K562 (cell line): ENCODE measurements at regions not wholly inside any gene's neighbourhood (a gene's known extent, or its start where the extent isn't known, plus 50 kb on each side); places are given as distances from the start of the nearest gene placed in this dataset.

Experiments
- ATAC-seq: fragments of 200-7000 bp; cut with Tn5 transposase; 3 replicates; pipeline ENCODE4 v1.9.1; 2020; ENCODE audit warnings: moderate library complexity
- BruUV-seq: library from RNA; stranded (reverse); fragments of 400-500 nt; replicated peaks from 2 replicates; lab custom pipeline; 2021; lab: Mats Ljungman, UMichigan
- CTCF ChIA-PET: fragments of 300-600 bp; formaldehyde crosslinking; extraction: SDS; loops from one replicate; lab custom pipeline; 2021; ENCODE audit warnings: low intra/inter-chr PET ratio; lab: Yijun Ruan, JAX
- POLR2A ChIA-PET: fragments of 300-600, 350-650 bp; sonication (Branson Sonifier 250); formaldehyde crosslinking; extraction: SDS; loops from one replicate; lab custom pipeline; 2021; ENCODE audit warnings: antibody characterized with exemption, inconsistent platforms; lab: Yijun Ruan, JAX
- DNase-seq, 4 experiments: peaks; one replicate each; pipeline versions ENCODE4 v3.0.0 to v3.0.0-alpha.2; 2011 to 2018; ENCODE audit warnings: low spot score in 3 of 4, mixed read lengths in 3 of 4; ENCODE audit errors: extremely low read depth in 1 of 4
- FAIRE-seq: peaks from 2 replicates; lab custom pipeline; 2011; peaks lifted over from hg19 to GRCh38; lab: Jason Lieb, UNC
- H2AFZ ChIP-seq: 2 replicates; pipeline ENCODE4 v1.6.0; 2011; ENCODE audit warnings: low read depth, low read length, control low read depth, inconsistent platforms
- H3K27ac ChIP-seq: fragments of 200-600 bp; 3 replicates; pipeline ENCODE4 v1.8.0; 2011; ENCODE audit warnings: low read depth, mild to moderate bottlenecking, control low read depth, inconsistent platforms, low read length, moderate library complexity, mixed read lengths; ENCODE audit errors: extremely low read depth
- H3K27me3 ChIP-seq, 2 experiments: fragments of 300-600 bp in 1 of 2; 2 replicates in 1 of 2; 3 replicates in 1 of 2; pipeline versions ENCODE4 v1.6.0 to v1.8.0; 2011; ENCODE audit warnings: inconsistent platforms in 2 of 2, low read length in 2 of 2, mild to moderate bottlenecking in 1 of 2, mixed read lengths in 1 of 2, moderate library complexity in 1 of 2; ENCODE audit not compliant: control insufficient read depth in 2 of 2, insufficient read depth in 2 of 2
- H3K36me3 ChIP-seq: fragments of 300-600 bp; 3 replicates; pipeline ENCODE4 v1.8.0; 2011; ENCODE audit warnings: mild to moderate bottlenecking, low read length, inconsistent platforms; ENCODE audit not compliant: control insufficient read depth, insufficient read depth
- H3K4me1 ChIP-seq, 2 experiments: fragments of 200-600 bp in 1 of 2; replicated peaks in 1 of 2; 2 replicates in 1 of 2; 3 replicates in 1 of 2; pipeline versions ENCODE4 v1.5.1 to v1.8.0; 2011; ENCODE audit warnings: inconsistent platforms in 2 of 2, low read length in 2 of 2, mild to moderate bottlenecking in 1 of 2, mixed read lengths in 1 of 2, moderate library complexity in 1 of 2; ENCODE audit not compliant: control insufficient read depth in 2 of 2, insufficient read depth in 2 of 2
- H3K4me2 ChIP-seq: 2 replicates; pipeline ENCODE4 v1.6.1; 2011; ENCODE audit warnings: low read length, control low read depth, inconsistent platforms, mixed read lengths; ENCODE audit not compliant: insufficient read depth
- H3K4me3 ChIP-seq: fragments of 200-600 bp; sonication (generic), shearing (Covaris generic); 2 replicates; pipeline ENCODE4 v1.5.1; 2016; ENCODE audit warnings: control low read depth, inconsistent platforms
- H3K79me2 ChIP-seq: fragments of 200-600 bp; 3 replicates; pipeline ENCODE4 v1.8.0; 2011; ENCODE audit warnings: low read length, inconsistent platforms; ENCODE audit not compliant: control insufficient read depth, insufficient read depth
- H3K9ac ChIP-seq, 2 experiments: 2 replicates each; pipeline versions ENCODE4 v1.6.0 to v1.6.1; 2011; ENCODE audit warnings: low read depth in 2 of 2, low read length in 2 of 2, control low read depth in 1 of 2, inconsistent platforms in 1 of 2, mild to moderate bottlenecking in 1 of 2, mixed read lengths in 1 of 2; ENCODE audit not compliant: insufficient read depth in 1 of 2
- H3K9me1 ChIP-seq: one replicate; pipeline ENCODE4 v1.6.0; 2011; ENCODE audit warnings: inconsistent platforms, mild to moderate bottlenecking, low read length, moderate library complexity; ENCODE audit not compliant: control insufficient read depth, insufficient read depth
- H3K9me3 ChIP-seq: replicated peaks from 2 replicates; pipeline ENCODE4 v1.5.1; 2011; ENCODE audit warnings: low read depth, low read length, inconsistent platforms; ENCODE audit not compliant: control insufficient read depth, insufficient read depth
- H4K20me1 ChIP-seq: replicated peaks from 2 replicates; pipeline ENCODE4 v1.6.1; 2011; ENCODE audit warnings: low read length, inconsistent platforms, mixed read lengths; ENCODE audit not compliant: control insufficient read depth, insufficient read depth
- CEBPB ChIP-seq: fragments of 450-650 bp; IDR thresholded peaks from 2 replicates; pipeline ENCODE4 v1.6.1; 2016; ENCODE audit warnings: missing genetic modification characterization, missing compliant biosample characterization
- CEBPG ChIP-seq, 3 experiments: fragments of 200-800 bp in 1 of 3; sonication (Bioruptor generic) in 1 of 3; sonication (generic) in 1 of 3; formaldehyde crosslinking in 1 of 3; IDR thresholded peaks in 2 of 3; conservative IDR thresholded peaks in 1 of 3; 2 replicates each; pipeline versions ENCODE4 v1.6.1 to v1.8.0; 2016 to 2022; ENCODE audit warnings: missing compliant biosample characterization in 2 of 3, missing genetic modification characterization in 2 of 3, mild to moderate bottlenecking in 1 of 3, missing genetic modification reagents in 1 of 3
- DMBX1 ChIP-seq: fragments of 250-450 bp; sonication (Bioruptor Pico); IDR thresholded peaks from 2 replicates; pipeline ENCODE4 v1.8.0; 2022; ENCODE audit warnings: inconsistent platforms, mild to moderate bottlenecking, moderate library complexity, borderline replicate concordance
- EHMT2 ChIP-seq: fragments of 450-650 bp; IDR thresholded peaks from 2 replicates; pipeline ENCODE4 v1.6.1; 2018; ENCODE audit warnings: antibody characterized with exemption
- MAZ ChIP-seq, 2 experiments: fragments of 450-650 bp in 1 of 2; sonication (generic) in 1 of 2; formaldehyde crosslinking; IDR thresholded peaks in 1 of 2; conservative IDR thresholded peaks in 1 of 2; 2 replicates each; pipeline versions ENCODE4 v1.4.0 to v1.5.0; 2020; ENCODE audit warnings: mild to moderate bottlenecking in 1 of 2, missing genetic modification reagents in 1 of 2
- NFE2 ChIP-seq: IDR thresholded peaks from 2 replicates; pipeline ENCODE4 v1.6.1; 2014; ENCODE audit warnings: antibody characterized with exemption, low read depth
- PML ChIP-seq: IDR thresholded peaks from 2 replicates; pipeline ENCODE4 v1.6.1; 2012; ENCODE audit warnings: low read length, inconsistent platforms
- POLR2AphosphoS5 ChIP-seq: IDR thresholded peaks from 2 replicates; pipeline ENCODE4 v1.6.1; 2011; ENCODE audit warnings: mild to moderate bottlenecking, low read depth, low read length, moderate library complexity; ENCODE audit not compliant: control insufficient read depth, insufficient read depth
- SRF ChIP-seq, 2 experiments: fragments of 250-450, 450-650 bp in 1 of 2; sonication (Bioruptor Pico) in 1 of 2; sonication (generic) in 1 of 2; formaldehyde crosslinking; IDR thresholded peaks; 2 replicates each; pipeline versions ENCODE4 v1.5.0 to v1.5.1; 2020 to 2022; ENCODE audit warnings: mild to moderate bottlenecking in 1 of 2, missing genetic modification reagents in 1 of 2
- SUPT5H ChIP-seq: fragments of 450-650 bp; IDR thresholded peaks from 2 replicates; pipeline ENCODE4 v1.6.1; 2016
- TAF9B ChIP-seq: fragments of 450-650 bp; IDR thresholded peaks from 2 replicates; pipeline ENCODE4 v1.6.1; 2018; ENCODE audit warnings: mild to moderate bottlenecking; ENCODE audit not compliant: partially characterized antibody
- WGBS: fragments of 100-300 bp; shearing (Covaris generic); methylation state at CpG from one replicate; pipeline ENCODE4 v1.1.6; 2016; ENCODE audit warnings: low coverage, mixed read lengths; ENCODE audit not compliant: insufficient coverage; ENCODE audit errors: missing lambda C conversion rate; 5-methylcytosine and 5-hydroxymethylcytosine counted together
- in situ Hi-C: fragments of 300-500 bp; cut with MboI; formaldehyde crosslinking; loops from 4 replicates; pipeline ENCODE4 v1.15.0; 2018; ENCODE audit warnings: inconsistent platforms, mixed read lengths
- intact Hi-C: fragments of 100-400 bp; cut with micrococcal nuclease; formaldehyde crosslinking; loops from 2 replicates; pipeline ENCODE4 v1.14.2; 2022
- TF ChIP-seq, protein P1 (sequence below), 2 experiments: fragments of 450-650 bp; IDR thresholded peaks; 2 replicates each; pipeline ENCODE4 v1.6.1; 2016; ENCODE audit warnings: mild to moderate bottlenecking in 2 of 2, borderline replicate concordance in 1 of 2, low read depth in 1 of 2, moderate library complexity in 1 of 2

DNA sequence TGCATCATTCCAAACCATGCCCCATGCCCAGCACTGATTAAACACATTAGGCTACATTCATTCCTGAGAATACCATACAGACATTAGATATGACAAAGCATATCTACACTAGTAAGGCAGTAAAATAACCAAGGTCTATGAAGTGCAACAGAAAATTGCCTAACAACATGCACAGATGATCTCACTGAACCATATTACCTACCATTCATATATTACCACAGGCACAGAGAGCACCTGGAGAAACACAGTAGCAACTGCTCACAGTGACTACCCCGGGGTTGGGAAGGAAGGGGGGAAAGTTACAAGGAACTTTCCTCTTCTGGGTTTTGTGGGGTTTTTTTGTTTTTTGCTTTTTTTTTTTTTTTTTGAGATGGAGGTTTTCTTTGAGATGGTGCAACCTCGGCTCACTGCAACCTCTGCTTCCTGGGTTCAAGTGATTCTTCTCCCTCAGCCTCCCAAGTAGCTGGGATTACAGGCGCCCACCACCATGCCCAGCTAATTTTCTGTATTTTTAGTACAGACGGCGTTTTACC lies 669.6 kb downstream of the UQCRFS1 start:
- FAIRE-seq (no peak), ATAC-seq (peak; percentile 0), DNase-seq (no peak)
- Histone ChIP-seq H4K20me1 (no peaks in the 10 kb centered on the region), H3K36me3 (peaks cover 4% of the 10 kb centered on the region; the same call in 1 of the 3 replicates), H3K27me3 (no peaks in the 10 kb centered on the region), H3K4me2 (peak overlapping the region; percentile 87), H3K79me2 (peaks cover 86% of the 10 kb centered on the region), H3K9me3 (no peaks in the 10 kb centered on the region), H3K4me3 (peak overlapping the region; percentile 48), H3K27ac (peak overlapping the region; percentile 85), H3K9ac (peak overlapping the region; percentile 87 to 91), H3K9me1 (no peaks in the 10 kb centered on the region), H2AFZ (no peak overlapping the region), H3K4me1 (peaks cover 18 to 19% of the 10 kb centered on the region in 2 experiments)
- in situ Hi-C loops, result loop anchor here (5.0 kb wide), 1 partner anchor 64 kb away; no protein-coding TSS in a partner anchor
- 9% methylated on average over 5 of the region's 5 CpGs for WGBS
- intact Hi-C loops, result loop anchor here (2.0 kb wide), 1 partner anchor 63 kb away; no protein-coding TSS in a partner anchor
- ChIA-PET CTCF (no interaction called here), POLR2A (interaction anchor here (0.6 to 7.0 kb wide), 14 partner anchors 9 to 90 kb away, joined by 3 to 81 read pairs (median 4); no protein-coding TSS in a partner anchor)
- no TSS peak for BruUV-seq
- no peak for TF ChIP-seq CEBPG (CRISPR knock-in tag; IDR thresholded peaks at IDR 0.05)
- peak in 1 of 2 experiments; percentile 47; a peak in 1 of 4 replicates for TF ChIP-seq CEBPG (tag; conservative IDR thresholded peaks at IDR 0.05 in 1 of 2, IDR thresholded peaks at IDR 0.05 in 1 of 2)
- 0 out of 4 replicates have a peak, but pooled peaks of 1 of the 2 experiments have one; percentile 36 for TF ChIP-seq MAZ (CRISPR knock-in tag; conservative IDR thresholded peaks at IDR 0.05 in 1 of 2, IDR thresholded peaks at IDR 0.05 in 1 of 2)
- TF ChIP-seq NFE2, result 0 out of 2 replicates have a peak, but pooled peaks have one; percentile 9
- 0 out of 2 replicates have a peak, but pooled peaks have one; percentile 4 for TF ChIP-seq POLR2AphosphoS5
- TF ChIP-seq SUPT5H, result peak; percentile 18; the same call in 1 of the 2 replicates
- no peak for TF ChIP-seq TAF9B
- 0 out of 2 replicates have a peak, but pooled peaks have one; percentile 6 for TF ChIP-seq CEBPB (tag)
- TF ChIP-seq, protein P1, sequence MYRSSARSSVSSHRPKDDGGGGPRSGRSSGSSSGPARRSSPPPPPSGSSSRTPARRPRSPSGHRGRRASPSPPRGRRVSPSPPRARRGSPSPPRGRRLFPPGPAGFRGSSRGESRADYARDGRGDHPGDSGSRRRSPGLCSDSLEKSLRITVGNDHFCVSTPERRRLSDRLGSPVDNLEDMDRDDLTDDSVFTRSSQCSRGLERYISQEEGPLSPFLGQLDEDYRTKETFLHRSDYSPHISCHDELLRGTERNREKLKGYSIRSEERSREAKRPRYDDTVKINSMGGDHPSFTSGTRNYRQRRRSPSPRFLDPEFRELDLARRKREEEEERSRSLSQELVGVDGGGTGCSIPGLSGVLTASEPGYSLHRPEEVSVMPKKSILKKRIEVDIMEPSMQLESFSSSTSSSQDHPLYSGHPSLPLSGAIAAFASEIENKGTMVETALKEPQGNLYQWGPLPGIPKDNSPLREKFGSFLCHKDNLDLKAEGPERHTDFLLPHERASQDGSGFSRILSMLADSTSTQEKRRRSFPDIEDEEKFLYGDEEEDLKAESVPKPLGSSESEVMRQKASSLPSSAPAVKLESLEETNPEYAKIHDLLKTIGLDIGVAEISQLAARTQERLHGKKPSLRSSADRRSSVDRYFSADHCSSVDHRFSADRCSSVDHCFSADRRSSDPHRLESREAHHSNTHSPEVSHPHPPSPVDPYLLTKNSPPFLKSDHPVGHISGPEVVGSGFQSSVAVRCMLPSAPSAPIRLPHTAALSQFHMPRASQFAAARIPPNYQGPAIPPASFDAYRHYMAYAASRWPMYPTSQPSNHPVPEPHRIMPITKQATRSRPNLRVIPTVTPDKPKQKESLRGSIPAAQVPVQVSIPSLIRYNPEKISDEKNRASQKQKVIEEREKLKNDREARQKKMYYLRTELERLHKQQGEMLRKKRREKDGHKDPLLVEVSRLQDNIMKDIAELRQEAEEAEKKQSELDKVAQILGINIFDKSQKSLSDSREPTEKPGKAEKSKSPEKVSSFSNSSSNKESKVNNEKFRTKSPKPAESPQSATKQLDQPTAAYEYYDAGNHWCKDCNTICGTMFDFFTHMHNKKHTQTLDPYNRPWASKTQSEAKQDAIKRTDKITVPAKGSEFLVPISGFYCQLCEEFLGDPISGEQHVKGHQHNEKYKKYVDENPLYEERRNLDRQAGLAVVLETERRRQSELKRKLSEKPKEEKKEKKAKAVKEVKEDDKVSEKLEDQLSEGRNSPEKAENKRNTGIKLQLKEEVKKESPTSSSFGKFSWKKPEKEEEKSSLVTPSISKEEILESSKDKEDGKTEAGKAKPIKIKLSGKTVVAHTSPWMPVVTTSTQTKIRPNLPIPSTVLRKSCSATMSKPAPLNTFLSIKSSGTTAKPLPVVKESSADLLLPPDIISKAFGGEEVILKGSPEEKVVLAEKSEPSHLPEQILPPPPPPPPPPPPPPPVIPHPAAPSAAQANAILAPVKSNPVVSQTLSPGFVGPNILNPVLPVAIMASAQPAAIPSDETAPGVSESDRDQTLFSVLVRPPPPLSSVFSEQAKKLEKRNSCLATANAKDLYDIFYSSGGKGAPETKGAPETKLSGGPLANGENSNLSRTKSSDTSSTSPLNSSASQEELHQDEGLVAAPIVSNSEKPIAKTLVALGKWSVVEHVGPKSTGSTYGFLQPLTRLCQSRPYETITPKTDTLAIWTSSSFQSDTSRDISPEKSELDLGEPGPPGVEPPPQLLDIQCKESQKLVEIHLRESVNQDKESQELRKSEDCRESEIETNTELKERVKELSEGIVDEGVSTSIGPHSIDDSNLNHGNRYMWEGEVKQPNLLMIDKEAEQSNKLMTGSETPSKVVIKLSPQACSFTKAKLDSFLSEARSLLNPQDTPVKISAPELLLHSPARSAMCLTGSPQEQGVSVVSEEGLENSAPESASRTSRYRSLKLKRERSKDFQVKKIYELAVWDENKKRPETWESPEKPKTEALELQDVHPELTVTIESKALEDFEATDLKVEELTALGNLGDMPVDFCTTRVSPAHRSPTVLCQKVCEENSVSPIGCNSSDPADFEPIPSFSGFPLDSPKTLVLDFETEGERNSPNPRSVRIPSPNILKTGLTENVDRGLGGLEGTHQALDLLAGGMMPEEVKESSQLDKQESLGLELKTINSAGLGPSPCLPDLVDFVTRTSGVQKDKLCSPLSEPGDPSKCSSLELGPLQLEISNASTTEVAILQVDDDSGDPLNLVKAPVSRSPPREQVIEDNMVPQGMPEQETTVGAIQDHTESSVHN (IDR thresholded peaks at IDR 0.05; ENCODE audit: borderline replicate concordance in 1 of 2, low read depth in 1 of 2), result no peak
- TF ChIP-seq SRF (CRISPR knock-in tag; IDR thresholded peaks at IDR 0.05), result 0 out of 4 replicates have a peak, but pooled peaks of 1 of the 2 experiments have one; percentile 11
- peak; percentile 56; the same call in 1 of the 2 replicates for TF ChIP-seq DMBX1
- no peak for TF ChIP-seq EHMT2
- 0 out of 2 replicates have a peak, but pooled peaks have one; percentile 19 for TF ChIP-seq PML
